ENCODE measurements at regions not wholly inside any gene's neighbourhood (a gene's known extent, or its start where the extent isn't known, plus 50 kb on each side); places are given as distances from the start of the nearest gene placed in this dataset.
"Not testable (repeated sequence)": the region's sequence is repeated elsewhere in the genome, so short reads cannot be mapped to it uniquely, and the experiment has no call there.

- no peak for DNase-seq (ENCODE audit: low read depth in 2 of 2)
These were observed 496.3 kb upstream of the HTR2C start for GRCh38 chrX:114087543-114087942.

GRCh38 chrX:114077773-114078172 is 506.1 kb upstream of the HTR2C start:
- no peak for DNase-seq (ENCODE audit: low read depth in 2 of 2)

- no peak for DNase-seq (ENCODE audit: low read depth in 2 of 2)
These were observed 508.7 kb upstream of the HTR2C start for GRCh38 chrX:114075073-114075673.

GRCh38 chrX:114073926-114074325 is 510.0 kb upstream of the HTR2C start:
- DNase-seq (ENCODE audit: low read depth in 2 of 2) = no peak

- no peak for DNase-seq (ENCODE audit: low read depth in 2 of 2)
These were observed 512.5 kb upstream of the HTR2C start for GRCh38 chrX:114071412-114071811.

GRCh38 chrX:114065577-114066223 is 518.2 kb upstream of the HTR2C start:
- DNase-seq (ENCODE audit: low read depth in 2 of 2) = no peak

GRCh38 chrX:114061226-114061625 is 522.7 kb upstream of the HTR2C start:
- no peak for DNase-seq (ENCODE audit: low read depth in 2 of 2)

GRCh38 chrX:114058988-114059418 is 524.9 kb upstream of the HTR2C start:
- no peak for DNase-seq (ENCODE audit: low read depth in 2 of 2)

GRCh38 chrX:114057422-114057821 is 526.5 kb upstream of the HTR2C start:
- DNase-seq (ENCODE audit: low read depth in 2 of 2) = not testable (repeated sequence)

GRCh38 chrX:114051667-114052315 is 532.1 kb upstream of the HTR2C start:
- DNase-seq (ENCODE audit: low read depth in 2 of 2) = no peak

GRCh38 chrX:114050075-114050796 is 533.6 kb upstream of the HTR2C start:
- DNase-seq (ENCODE audit: low read depth in 2 of 2) = no peak

GRCh38 chrX:114049063-114049462 is 534.8 kb upstream of the HTR2C start:
- no peak for DNase-seq (ENCODE audit: low read depth in 2 of 2)

GRCh38 chrX:114047558-114047957 is 536.3 kb upstream of the HTR2C start:
- no peak for DNase-seq (ENCODE audit: low read depth in 2 of 2)

GRCh38 chrX:114046695-114047279 is 537.1 kb upstream of the HTR2C start:
- DNase-seq (ENCODE audit: low read depth in 2 of 2) = no peak

GRCh38 chrX:114041470-114041869 is 542.4 kb upstream of the HTR2C start:
- not testable (repeated sequence) for DNase-seq (ENCODE audit: low read depth in 2 of 2)

GRCh38 chrX:114040661-114041269 is 543.1 kb upstream of the HTR2C start:
- not testable (repeated sequence) for DNase-seq (ENCODE audit: low read depth in 2 of 2)

- not testable (repeated sequence) for DNase-seq (ENCODE audit: low read depth in 2 of 2)
These were observed 543.8 kb upstream of the HTR2C start for GRCh38 chrX:114040111-114040510.

GRCh38 chrX:114038358-114038757 is 545.5 kb upstream of the HTR2C start:
- no peak for DNase-seq (ENCODE audit: low read depth in 2 of 2)

GRCh38 chrX:114037515-114037914 is 546.4 kb upstream of the HTR2C start:
- no peak for DNase-seq (ENCODE audit: low read depth in 2 of 2)

GRCh38 chrX:114028907-114029662 is 554.8 kb upstream of the HTR2C start:
- no peak for DNase-seq (ENCODE audit: low read depth in 2 of 2)

GRCh38 chrX:114017086-114017485 is 566.8 kb upstream of the HTR2C start:
- no peak for DNase-seq (ENCODE audit: low read depth in 2 of 2)
